SU-DHL-6 (cell line): ENCODE measurements at regions not wholly inside any gene's neighbourhood (a gene's known extent, or its start where the extent isn't known, plus 50 kb on each side); places are given as distances from the start of the nearest gene placed in this dataset.

Experiments used
- H2AFZ ChIP-seq: fragments of 200-600 bp; sonication (generic); 2 replicates; pipeline ENCODE4 v1.6.1; 2014; ENCODE audit warnings: low read depth, mild to moderate bottlenecking, moderate library complexity, mixed read lengths, antibody characterized with exemption, low read length; ENCODE audit not compliant: severe bottlenecking
- H3F3A ChIP-seq: fragments of 200-600 bp; shearing (Covaris generic); 2 replicates; pipeline ENCODE4 v1.6.0; 2016; ENCODE audit warnings: antibody characterized with exemption, mild to moderate bottlenecking; ENCODE audit not compliant: insufficient read depth
- H3K27ac ChIP-seq: fragments of 200-600 bp; sonication (generic); 2 replicates; pipeline ENCODE4 v1.5.1; 2016; ENCODE audit warnings: low read depth, mild to moderate bottlenecking, low read length, moderate library complexity, mixed read lengths
- H3K27me3 ChIP-seq: fragments of 200-600 bp; sonication (generic), shearing (Covaris generic); 2 replicates; pipeline ENCODE4 v1.6.0; 2014; ENCODE audit warnings: mild to moderate bottlenecking, low read length
- H3K36me3 ChIP-seq: fragments of 200-600 bp; sonication (generic); 2 replicates; pipeline ENCODE4 v1.6.1; 2014; ENCODE audit warnings: mild to moderate bottlenecking, low read length, mixed read lengths
- H3K4me2 ChIP-seq: fragments of 300-600, 200-600 bp; shearing (Covaris generic), sonication (generic); 2 replicates; pipeline ENCODE4 v1.6.0; 2014; ENCODE audit warnings: low read length, low read depth, mild to moderate bottlenecking; ENCODE audit not compliant: poor library complexity, severe bottlenecking
- H3K4me3 ChIP-seq: fragments of 200-600 bp; sonication (generic); 2 replicates; pipeline ENCODE4 v1.5.1; 2014; ENCODE audit warnings: antibody characterized with exemption, low read length, mild to moderate bottlenecking, mixed read lengths; ENCODE audit not compliant: insufficient read depth, poor library complexity, severe bottlenecking
- H3K79me2 ChIP-seq: fragments of 200-600 bp; sonication (generic); 2 replicates; pipeline ENCODE4 v1.6.1; 2014; ENCODE audit warnings: mild to moderate bottlenecking, low read length, moderate library complexity; ENCODE audit not compliant: insufficient read depth
- H3K9ac ChIP-seq: fragments of 200-600 bp; sonication (generic); 2 replicates; pipeline ENCODE4 v1.7.0; 2014; ENCODE audit warnings: mild to moderate bottlenecking, low read length
- H3K9me2 ChIP-seq: fragments of 200-600 bp; sonication (generic); replicated peaks from 2 replicates; pipeline ENCODE4 v1.6.1; 2014; ENCODE audit warnings: low read length; ENCODE audit not compliant: insufficient read depth
- H3K9me3 ChIP-seq: fragments of 200-600 bp; sonication (generic); 2 replicates; pipeline ENCODE4 v1.6.1; 2014; ENCODE audit warnings: low read length, mixed read lengths; ENCODE audit not compliant: insufficient read depth
- H4K20me1 ChIP-seq: fragments of 200-600 bp; sonication (generic); 2 replicates; pipeline ENCODE4 v1.6.1; 2014; ENCODE audit warnings: low read depth, mild to moderate bottlenecking, antibody characterized with exemption, low read length, moderate library complexity, mixed read lengths
- EZH2phosphoT487 ChIP-seq: fragments of 200-600 bp; sonication (generic), shearing (Covaris generic); conservative IDR thresholded peaks from 2 replicates; pipeline ENCODE4 v1.6.1; 2018; ENCODE audit warnings: mild to moderate bottlenecking, antibody characterized with exemption, low read length, moderate library complexity, mixed read lengths
- TF ChIP-seq, protein P1 (sequence below): fragments of 200-600 bp; sonication (generic); IDR thresholded peaks from one replicate; pipeline ENCODE4 v1.5.1; 2017; ENCODE audit warnings: antibody characterized with exemption, mild to moderate bottlenecking, low read length, moderate library complexity; ENCODE audit not compliant: insufficient read depth, poor library complexity, severe bottlenecking

DNA sequence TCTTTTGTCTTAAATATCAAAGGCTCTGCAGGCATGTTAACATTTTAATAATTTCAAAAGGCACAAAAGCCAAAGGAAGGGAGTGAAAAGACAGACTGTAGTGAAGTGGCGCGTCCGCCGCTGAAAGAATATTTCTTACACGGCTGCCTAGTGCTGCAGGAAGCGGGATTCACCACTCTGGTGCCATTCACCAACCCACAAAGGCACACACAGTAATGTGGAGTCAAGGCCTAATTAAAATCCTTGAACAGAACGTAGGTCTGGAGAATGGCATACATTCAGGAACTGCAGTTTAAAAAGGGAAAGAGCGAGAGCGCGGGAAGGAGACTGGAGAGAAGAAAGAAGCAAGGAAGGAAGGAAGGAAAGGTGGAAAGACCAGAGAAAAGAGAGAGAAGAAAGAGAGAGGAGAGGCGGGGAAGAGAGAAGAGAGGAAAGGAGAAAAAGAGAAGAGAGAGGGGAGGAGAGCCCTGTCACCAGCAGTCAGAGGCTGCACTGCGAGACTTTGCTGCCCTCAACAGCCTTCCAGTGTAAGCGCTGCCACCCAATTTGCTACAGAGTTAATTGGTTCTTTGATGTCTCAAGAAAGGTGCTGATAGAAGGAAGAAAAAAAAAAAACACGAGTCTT lies 554.0 kb downstream of the MDFIC start:
- Histone ChIP-seq H3K79me2 (no peaks in the 10 kb centered on the region), H3K9me3 (no peaks in the 10 kb centered on the region), H3K27ac (no peak overlapping the region), H3K36me3 (no peaks in the 10 kb centered on the region), H3F3A (no peaks in the 10 kb centered on the region), H2AFZ (no peak overlapping the region), H4K20me1 (no peaks in the 10 kb centered on the region), H3K4me3 (no peak overlapping the region), H3K9me2 (no peaks in the 10 kb centered on the region), H3K9ac (no peak overlapping the region), H3K27me3 (no peaks in the 10 kb centered on the region), H3K4me2 (no peak overlapping the region)
- no peak for TF ChIP-seq EZH2phosphoT487
- TF ChIP-seq, protein P1, sequence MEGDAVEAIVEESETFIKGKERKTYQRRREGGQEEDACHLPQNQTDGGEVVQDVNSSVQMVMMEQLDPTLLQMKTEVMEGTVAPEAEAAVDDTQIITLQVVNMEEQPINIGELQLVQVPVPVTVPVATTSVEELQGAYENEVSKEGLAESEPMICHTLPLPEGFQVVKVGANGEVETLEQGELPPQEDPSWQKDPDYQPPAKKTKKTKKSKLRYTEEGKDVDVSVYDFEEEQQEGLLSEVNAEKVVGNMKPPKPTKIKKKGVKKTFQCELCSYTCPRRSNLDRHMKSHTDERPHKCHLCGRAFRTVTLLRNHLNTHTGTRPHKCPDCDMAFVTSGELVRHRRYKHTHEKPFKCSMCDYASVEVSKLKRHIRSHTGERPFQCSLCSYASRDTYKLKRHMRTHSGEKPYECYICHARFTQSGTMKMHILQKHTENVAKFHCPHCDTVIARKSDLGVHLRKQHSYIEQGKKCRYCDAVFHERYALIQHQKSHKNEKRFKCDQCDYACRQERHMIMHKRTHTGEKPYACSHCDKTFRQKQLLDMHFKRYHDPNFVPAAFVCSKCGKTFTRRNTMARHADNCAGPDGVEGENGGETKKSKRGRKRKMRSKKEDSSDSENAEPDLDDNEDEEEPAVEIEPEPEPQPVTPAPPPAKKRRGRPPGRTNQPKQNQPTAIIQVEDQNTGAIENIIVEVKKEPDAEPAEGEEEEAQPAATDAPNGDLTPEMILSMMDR, result no peak

- no peak overlapping the region for H3K4me3 ChIP-seq
- H3K9me2 ChIP-seq, result no peaks in the 10 kb centered on the region
- H2AFZ ChIP-seq, result no peak overlapping the region
- no peaks in the 10 kb centered on the region for H3F3A ChIP-seq
- H3K27me3 ChIP-seq, result no peaks in the 10 kb centered on the region
- no peaks in the 10 kb centered on the region for H3K79me2 ChIP-seq
- TF ChIP-seq, protein P1, result no peak
- TF ChIP-seq EZH2phosphoT487, result no peak
- H4K20me1 ChIP-seq, result no peaks in the 10 kb centered on the region
- H3K9ac ChIP-seq, result no peak overlapping the region
- H3K4me2 ChIP-seq, result no peak overlapping the region
- H3K9me3 ChIP-seq, result no peaks in the 10 kb centered on the region
- no peaks in the 10 kb centered on the region for H3K36me3 ChIP-seq
- no peak overlapping the region for H3K27ac ChIP-seq
Observed at GRCh38 chr7:115475206-115475605, 553.3 kb downstream of the MDFIC start.

- TF ChIP-seq, protein P1, result no peak
- no peak for TF ChIP-seq EZH2phosphoT487
- no peaks in the 10 kb centered on the region for H3K36me3 ChIP-seq
- no peaks in the 10 kb centered on the region for H3K9me2 ChIP-seq
- no peaks in the 10 kb centered on the region for H3F3A ChIP-seq
- no peak overlapping the region for H3K9ac ChIP-seq
- H3K4me3 ChIP-seq, result no peak overlapping the region
- H3K4me2 ChIP-seq, result no peak overlapping the region
- H3K27ac ChIP-seq, result no peak overlapping the region
- no peaks in the 10 kb centered on the region for H4K20me1 ChIP-seq
- no peaks in the 10 kb centered on the region for H3K27me3 ChIP-seq
- H3K9me3 ChIP-seq, result no peaks in the 10 kb centered on the region
- no peak overlapping the region for H2AFZ ChIP-seq
- H3K79me2 ChIP-seq, result no peaks in the 10 kb centered on the region
Observed at GRCh38 chr7:115474137-115474536, 552.2 kb downstream of the MDFIC start.
